ENCODE measurements at regions not wholly inside any gene's neighbourhood (a gene's known extent, or its start where the extent isn't known, plus 50 kb on each side); places are given as distances from the start of the nearest gene placed in this dataset.

GRCh38 chr3:182725372-182726251, 67.7 kb upstream of the ATP11B start:
- in situ Hi-C loops (cut with MboI; ENCODE audit: low sequenced_read_pairs), result no loop called here
- no peak overlapping the region for H3K9ac ChIP-seq (ENCODE audit: low read depth, low read length)
- DNase-seq (no peak), ATAC-seq (ENCODE audit: low read depth) (no peak)
- no peak overlapping the region for H3K4ac ChIP-seq (ENCODE audit: low read depth, low read length)
- H3K23ac ChIP-seq (ENCODE audit: low read depth, low read length), result no peak overlapping the region
- H3K4me3 ChIP-seq (ENCODE audit: insufficient read depth, low read depth, low read length), result no peak overlapping the region
- H2AK5ac ChIP-seq (ENCODE audit: low read depth, low read length), result no peak overlapping the region
- no peak overlapping the region for H2BK5ac ChIP-seq (ENCODE audit: low read depth, low read length, poor library complexity, severe bottlenecking)
- no peak overlapping the region for H3K4me2 ChIP-seq (ENCODE audit: low read depth, low read length)
- H3K4me1 ChIP-seq (ENCODE audit: control insufficient read depth, insufficient read depth, low read length), result no peaks in the 10 kb centered on the region
- no peaks in the 10 kb centered on the region for H3K36me3 ChIP-seq (ENCODE audit: control insufficient read depth, insufficient read depth, low read length)
- H2AK9ac ChIP-seq (replicated peaks; ENCODE audit: low read depth, low read length, poor library complexity), result no peak overlapping the region
- H4K8ac ChIP-seq (ENCODE audit: low read depth in 2 of 2, low read length in 2 of 2), result no peak overlapping the region
- ChIA-PET POLR2A (ENCODE audit: unreplicated experiment) (no interaction called here), CTCF (no interaction called here)
- H2BK20ac ChIP-seq (ENCODE audit: low read depth, low read length), result no peak overlapping the region
- no peak overlapping the region for H3K56ac ChIP-seq (ENCODE audit: extremely low read depth, insufficient read depth, low read length)
- H3K18ac ChIP-seq (ENCODE audit: low read depth, low read length), result no peak overlapping the region
- no peak overlapping the region for H3K27ac ChIP-seq (ENCODE audit: insufficient read depth, low read length)
- no peak overlapping the region for H2BK15ac ChIP-seq (ENCODE audit: low read depth, low read length)
- H2BK120ac ChIP-seq (ENCODE audit: low read depth, low read length), result no peak overlapping the region
- intact Hi-C loops (cut with micrococcal nuclease), result no loop called here
- H4K20me1 ChIP-seq (ENCODE audit: insufficient read depth, low read length), result no peaks in the 10 kb centered on the region
- WGBS, 2 experiments (ENCODE audit: extremely low coverage in 2 of 2, insufficient read length in 1 of 2), result no CpG with 5 or more reads among the region's 16 CpGs
- dilution Hi-C loops (cut with HindIII; ENCODE audit: low sequenced_read_pairs, unreplicated experiment), result no loop called here
- H3K79me1 ChIP-seq (ENCODE audit: low read depth in 1 of 2, low read length in 2 of 2), result no peaks in the 10 kb centered on the region
- no peak overlapping the region for H3K14ac ChIP-seq (replicated peaks; ENCODE audit: low read depth, low read length)
- H4K5ac ChIP-seq (ENCODE audit: low read depth, low read length), result no peak overlapping the region
- TF ChIP-seq ELK1 (IDR thresholded peaks at IDR 0.05; ENCODE audit: borderline replicate concordance, low read depth, low read length), result no peak
- TF ChIP-seq MAZ (IDR thresholded peaks at IDR 0.05; ENCODE audit: borderline replicate concordance, low read depth, low read length), result no peak
- TF ChIP-seq RFX5 (IDR thresholded peaks at IDR 0.05; ENCODE audit: low read depth, low read length), result no peak
- no peak for TF ChIP-seq CTCF (conservative IDR thresholded peaks at IDR 0.05; ENCODE audit: low read depth, low read length)
- TF ChIP-seq FOS (IDR thresholded peaks at IDR 0.05; ENCODE audit: low read depth, low read length), result no peak
- TF ChIP-seq POLR2A (IDR thresholded peaks at IDR 0.05; ENCODE audit: low read depth, low read length), result no peak
- no peak for TF ChIP-seq CHD1 (IDR thresholded peaks at IDR 0.05; ENCODE audit: low read depth, low read length)
- H2AFZ ChIP-seq (replicated peaks; ENCODE audit: low read length, poor library complexity), result no peak overlapping the region
- H3K9me3 ChIP-seq (ENCODE audit: control insufficient read depth, insufficient read depth, low read length), result no peaks in the 10 kb centered on the region
- no peak overlapping the region for H4K91ac ChIP-seq (ENCODE audit: insufficient read depth, low read depth, low read length)
- no peaks in the 10 kb centered on the region for H3K9me1 ChIP-seq (ENCODE audit: insufficient read depth, low read length)
- H3K27me3 ChIP-seq (ENCODE audit: control insufficient read depth, insufficient read depth, low read length), result peaks cover 8% of the 10 kb centered on the region
- no TSS peak for BruUV-seq (replicated peaks)
